Right cardiac atrium (tissue), 5 donors: ENCODE measurements at regions not wholly inside any gene's neighbourhood (a gene's known extent, or its start where the extent isn't known, plus 50 kb on each side); places are given as distances from the start of the nearest gene placed in this dataset.

Source experiments
- ATAC-seq, 2 donors: fragments of 200-7000 bp; cut with Tn5 transposase; one replicate each; pipeline versions ENCODE4 v1.8.0 to v1.9.1; 2020; ENCODE audit warnings: moderate library complexity in 2 of 2, mild to moderate bottlenecking in 1 of 2
- DNase-seq, 3 donors: peaks; one replicate each; pipeline ENCODE4 v3.0.0-alpha.2; 2020
- H3K27ac ChIP-seq: one replicate; pipeline ENCODE4 v1.5.1; 2013; ENCODE audit warnings: mild to moderate bottlenecking, low read length, control low read depth, moderate library complexity
- H3K27me3 ChIP-seq: one replicate; pipeline ENCODE4 v1.6.1; 2013; ENCODE audit not compliant: control insufficient read depth, insufficient read depth
- H3K4me1 ChIP-seq: one replicate; pipeline ENCODE4 v1.6.1; 2013; ENCODE audit warnings: low read length; ENCODE audit not compliant: control insufficient read depth, insufficient read depth
- H3K4me3 ChIP-seq: one replicate; pipeline ENCODE4 v1.5.1; 2013; ENCODE audit warnings: low read length, control low read depth
- H3K9me3 ChIP-seq: one replicate; pipeline ENCODE4 v1.6.1; 2013; ENCODE audit warnings: low read length; ENCODE audit not compliant: control insufficient read depth
- WGBS: extraction: QIAGEN DNeasy Blood & Tissue Kit; methylation state at CpG from one replicate; pipeline ENCODE4 v1.1.7; 2013; 5-methylcytosine and 5-hydroxymethylcytosine counted together
- intact Hi-C, 4 donors: fragments of 100-400 bp; cut with DNase I; formaldehyde crosslinking; loops; one replicate each; pipeline versions ENCODE4 v1.11.0 to v1.14.0; 2022 to 2023
- donor health status: healthy with polysubstance abuse.
- donor health status: DM: no; HTN: yes; CAD: no.
- donor health status: DM: no; HTN: no; CAD: no.
- donor health status: DM: no; HTN: yes; CAD: no; lungs with severe emphysema.
- donor health status: DM: yes; HTN: yes; CAD: no.

DNA sequence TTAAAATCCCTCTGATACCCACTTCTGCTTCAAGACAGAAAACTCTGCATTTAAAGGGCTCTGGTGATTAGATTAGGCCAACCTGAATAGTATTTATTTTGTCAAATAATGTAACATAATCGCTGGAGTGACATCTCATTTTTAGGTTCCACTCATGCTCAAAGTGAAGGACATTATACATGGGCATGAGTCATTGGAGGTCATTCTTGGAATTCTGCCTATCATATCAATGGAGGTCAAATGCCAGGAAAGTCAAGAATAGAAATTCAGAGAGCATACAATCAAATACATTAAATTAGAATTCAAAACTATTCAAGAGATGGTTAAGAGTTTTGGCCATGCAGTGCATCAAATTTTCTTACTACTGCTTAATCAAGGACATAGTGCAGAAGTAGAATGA, 50.8 kb upstream of the PRSS1 start:
- intact Hi-C loops, result no loop called here
- Histone ChIP-seq H3K27me3 (no peaks in the 10 kb centered on the region), H3K4me3 (no peak overlapping the region), H3K9me3 (no peaks in the 10 kb centered on the region), H3K4me1 (no peaks in the 10 kb centered on the region), H3K27ac (no peak overlapping the region)
- DNase-seq (no peak), ATAC-seq (no peak)
- 85% methylated on average over 1 of the region's 1 CpG for WGBS

DNA sequence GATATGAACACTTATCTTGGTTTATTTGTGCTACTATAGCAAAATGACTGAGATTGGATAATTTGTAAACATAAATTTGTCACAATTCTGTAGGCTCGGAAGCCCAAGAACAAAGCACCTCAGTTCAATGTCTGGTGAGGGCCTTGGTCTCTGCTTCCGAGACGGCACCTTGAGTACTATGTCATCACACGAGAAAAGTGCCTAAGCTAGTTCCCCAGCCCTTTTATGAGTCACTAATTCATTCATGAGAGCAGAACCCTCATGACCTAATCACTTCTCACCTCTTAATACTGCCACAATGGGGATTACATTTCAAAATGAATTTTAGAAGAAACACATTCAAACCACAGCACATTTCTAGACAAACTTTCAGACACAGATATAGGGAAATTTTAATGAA, 52.0 kb upstream of the PRSS1 start:
- WGBS, result 59% methylated on average over 4 of the region's 4 CpGs
- intact Hi-C loops, result no loop called here
- Histone ChIP-seq H3K27ac (no peak overlapping the region), H3K4me1 (no peaks in the 10 kb centered on the region), H3K27me3 (no peaks in the 10 kb centered on the region), H3K4me3 (no peak overlapping the region), H3K9me3 (no peaks in the 10 kb centered on the region)
- DNase-seq, result no peak
- no peak for ATAC-seq

DNA sequence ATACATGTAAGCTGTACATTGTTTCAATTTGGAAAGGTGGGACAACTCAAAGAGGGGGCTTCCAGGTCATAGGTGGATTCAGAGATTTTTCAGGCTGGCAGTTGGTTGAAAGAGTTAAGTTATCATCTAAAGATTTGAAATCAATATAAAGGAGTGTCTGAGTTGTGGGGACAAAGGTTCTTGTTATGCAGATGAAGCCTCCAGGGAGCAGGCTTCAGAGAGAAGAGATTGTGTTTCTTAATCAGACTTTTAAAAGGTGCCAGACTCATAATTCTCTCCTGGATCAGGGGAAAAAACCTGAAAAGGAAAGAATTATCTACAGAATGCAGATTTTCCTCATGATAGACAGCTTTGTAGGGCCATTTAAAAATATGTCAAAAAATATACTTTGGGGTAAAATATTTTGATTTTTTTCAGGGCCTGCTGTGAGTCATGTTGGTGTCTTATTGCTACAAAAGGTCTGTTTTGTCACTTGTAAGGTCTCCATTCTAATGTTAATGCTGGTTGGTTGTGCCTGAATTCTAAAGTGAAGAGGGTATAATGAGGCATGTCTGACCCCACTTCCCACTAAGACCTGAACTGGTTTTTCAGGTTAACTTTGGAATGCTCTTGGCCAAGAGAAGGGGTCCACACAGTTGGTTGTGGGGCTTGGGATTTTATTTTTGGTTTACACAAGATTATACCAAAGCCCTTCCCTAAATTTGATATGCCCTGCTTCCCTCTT, 52.7 kb upstream of the PRSS1 start:
- H3K9me3 ChIP-seq, result no peaks in the 10 kb centered on the region
- no peak for DNase-seq
- H3K27me3 ChIP-seq, result no peaks in the 10 kb centered on the region
- no peak overlapping the region for H3K27ac ChIP-seq
- H3K4me3 ChIP-seq, result no peak overlapping the region
- intact Hi-C loops, result no loop called here
- H3K4me1 ChIP-seq, result no peaks in the 10 kb centered on the region
- ATAC-seq, result no peak

DNA sequence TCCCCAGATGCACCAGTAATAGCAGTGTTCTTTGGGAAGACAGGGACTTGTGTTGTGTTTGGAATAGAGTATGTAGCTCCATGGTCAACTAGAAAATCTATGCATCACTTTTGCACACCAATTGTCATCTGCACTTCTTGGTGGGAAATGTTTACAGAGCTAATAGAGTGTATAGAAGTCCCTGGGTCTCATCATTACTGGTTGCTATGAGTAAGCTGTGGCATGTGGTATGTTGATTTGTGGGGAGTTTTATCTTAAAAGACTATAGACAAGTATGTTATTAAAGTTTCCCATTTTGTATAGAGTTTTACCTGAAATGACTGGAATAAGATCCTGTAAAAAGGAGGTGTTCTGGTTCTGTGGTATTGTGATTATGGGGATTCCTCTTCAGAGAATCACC, 55.4 kb upstream of the PRSS1 start:
- no peaks in the 10 kb centered on the region for H3K27me3 ChIP-seq
- H3K27ac ChIP-seq, result no peak overlapping the region
- H3K4me1 ChIP-seq, result no peaks in the 10 kb centered on the region
- H3K4me3 ChIP-seq, result no peak overlapping the region
- ATAC-seq (no peak), DNase-seq (no peak)
- H3K9me3 ChIP-seq, result no peaks in the 10 kb centered on the region
- intact Hi-C loops, result no loop called here

DNA sequence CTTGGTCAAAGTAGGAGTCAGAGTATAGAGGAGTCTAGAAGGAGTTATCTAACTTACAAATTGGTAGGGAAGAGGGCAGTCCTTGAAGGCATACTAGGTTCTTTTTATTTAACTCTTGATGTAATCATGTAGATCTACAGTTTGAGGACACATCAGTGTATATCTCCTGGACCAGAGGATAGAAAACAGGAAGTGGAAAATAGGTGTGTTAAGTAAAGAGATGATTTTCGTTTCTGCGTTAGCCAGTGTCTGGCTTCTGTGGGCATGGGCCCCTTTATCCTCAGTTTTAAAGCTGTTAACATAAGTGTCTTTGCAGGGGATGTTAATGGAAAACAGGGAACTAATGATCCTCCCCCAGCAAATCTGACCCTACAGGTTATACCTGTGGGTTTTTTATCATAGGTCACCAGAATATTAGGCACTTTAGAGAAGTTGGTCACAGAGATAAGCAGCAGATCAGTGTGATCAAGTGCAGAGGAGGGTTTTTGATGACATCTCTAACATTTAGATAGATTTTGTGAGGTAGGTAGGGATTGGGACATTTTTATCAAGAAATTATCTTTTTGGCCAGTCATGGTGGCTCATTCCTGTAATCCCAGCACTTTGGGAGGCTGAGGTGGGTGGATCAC, 58.6 kb upstream of the PRSS1 start:
- intact Hi-C loops, result no loop called here
- Histone ChIP-seq H3K4me1 (no peaks in the 10 kb centered on the region), H3K9me3 (no peaks in the 10 kb centered on the region), H3K4me3 (no peak overlapping the region), H3K27me3 (no peaks in the 10 kb centered on the region), H3K27ac (no peak overlapping the region)
- DNase-seq, result no peak
- 76% methylated on average over 2 of the region's 2 CpGs for WGBS
- ATAC-seq, result no peak

GRCh38 chr7:142689439-142690120, 59.7 kb upstream of the PRSS1 start:
- 66% methylated on average over 3 of the region's 3 CpGs for WGBS
- Histone ChIP-seq H3K27ac (no peak overlapping the region), H3K27me3 (no peaks in the 10 kb centered on the region), H3K4me3 (no peak overlapping the region), H3K4me1 (no peaks in the 10 kb centered on the region), H3K9me3 (no peaks in the 10 kb centered on the region)
- intact Hi-C loops, result no loop called here
- no peak for DNase-seq
- ATAC-seq, result no peak

DNA sequence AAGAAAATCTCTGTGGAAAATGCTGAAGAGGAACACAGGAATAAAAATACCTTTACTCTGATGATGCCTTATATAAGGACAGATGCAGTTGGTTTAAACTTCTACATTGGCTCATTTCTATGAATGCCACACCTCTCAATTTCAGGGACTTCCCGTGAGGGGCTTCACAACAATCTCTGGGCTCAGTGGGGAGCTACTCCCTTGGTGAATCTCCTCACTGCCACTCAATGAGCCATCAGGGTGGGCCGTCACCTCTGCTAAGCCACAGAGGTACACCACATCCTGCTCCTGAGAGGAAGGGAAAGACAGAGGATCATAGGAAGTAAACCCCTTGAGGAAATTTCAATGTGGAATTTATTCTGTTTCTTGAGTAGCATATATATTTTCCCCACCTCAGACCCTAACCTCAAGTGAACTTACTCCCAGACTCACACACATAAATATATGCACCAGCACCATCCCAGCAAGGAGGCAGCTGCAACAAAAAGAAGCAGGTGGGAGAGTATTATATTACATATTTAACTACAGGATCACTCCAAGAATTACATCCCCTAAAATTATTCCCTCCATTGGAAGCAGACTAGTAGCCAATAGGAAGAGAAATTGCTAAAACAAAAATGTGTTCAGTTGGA, 63.3 kb upstream of the PRSS1 start:
- intact Hi-C loops, result no loop called here

GRCh38 chr7:142681314-142682092, 67.8 kb upstream of the PRSS1 start:
- peaks cover 3% of the 10 kb centered on the region for H3K27me3 ChIP-seq
- H3K9me3 ChIP-seq, result no peaks in the 10 kb centered on the region
- no peaks in the 10 kb centered on the region for H3K4me1 ChIP-seq
- H3K27ac ChIP-seq, result no peak overlapping the region
- 62% methylated on average over 3 of the region's 3 CpGs for WGBS
- intact Hi-C loops, result no loop called here
- DNase-seq (no peak), ATAC-seq (no peak)
- H3K4me3 ChIP-seq, result no peak overlapping the region

More for the DNA sequence above, 63.3 kb upstream of the PRSS1 start:
- Histone ChIP-seq H3K27ac (no peak overlapping the region), H3K4me1 (no peaks in the 10 kb centered on the region), H3K9me3 (no peaks in the 10 kb centered on the region), H3K27me3 (peaks cover 3% of the 10 kb centered on the region), H3K4me3 (no peak overlapping the region)
- WGBS, result 46% methylated on average over 2 of the region's 2 CpGs
- DNase-seq (no peak), ATAC-seq (no peak)

DNA sequence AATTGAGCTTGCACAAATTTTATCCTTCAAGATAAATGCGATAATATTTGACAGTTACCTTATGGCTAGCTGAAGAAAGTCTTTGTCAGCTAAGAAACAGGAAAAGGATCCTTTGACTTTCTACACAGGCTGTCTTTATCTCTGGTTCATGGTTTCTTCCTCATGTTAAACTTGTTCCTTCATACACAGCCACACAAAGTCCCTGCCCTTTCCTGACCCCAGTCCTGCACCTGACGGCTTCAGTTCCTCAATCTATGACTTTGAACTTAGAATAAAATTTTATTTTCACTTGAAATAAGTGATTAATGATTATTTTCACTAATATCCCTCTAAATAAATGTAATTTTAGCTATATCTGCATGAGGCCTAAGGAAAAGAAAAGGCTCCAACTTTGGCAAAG, 77.8 kb upstream of the PRSS1 start:
- intact Hi-C loops, result loop anchor here in 1 of 4 donors (10.0 kb wide), 1 partner anchor 113 kb away; no protein-coding TSS in a partner anchor
- no peak overlapping the region for H3K4me3 ChIP-seq
- 62% methylated on average over 2 of the region's 2 CpGs for WGBS
- no peaks in the 10 kb centered on the region for H3K27me3 ChIP-seq
- no peaks in the 10 kb centered on the region for H3K4me1 ChIP-seq
- no peak overlapping the region for H3K27ac ChIP-seq
- DNase-seq (no peak), ATAC-seq (no peak)
- no peaks in the 10 kb centered on the region for H3K9me3 ChIP-seq

- Histone ChIP-seq H3K27ac (no peak overlapping the region), H3K4me1 (no peaks in the 10 kb centered on the region), H3K9me3 (no peaks in the 10 kb centered on the region), H3K4me3 (no peak overlapping the region), H3K27me3 (no peaks in the 10 kb centered on the region)
- ATAC-seq (no peak), DNase-seq (no peak)
- intact Hi-C loops, result loop anchor here in 1 of 4 donors (10.0 kb wide), 1 partner anchor 114 kb away; no protein-coding TSS in a partner anchor
- WGBS, result 30% methylated on average over 1 of the region's 1 CpG
These were observed 78.8 kb upstream of the PRSS1 start for GRCh38 chr7:142670511-142670910.
